ENCODE measurements at regions not wholly inside any gene's neighbourhood (a gene's known extent, or its start where the extent isn't known, plus 50 kb on each side); places are given as distances from the start of the nearest gene placed in this dataset.
A peak's percentile ranks its signal among the peaks of the same experiment; 100 is the strongest.

- no peaks in the 10 kb centered on the region for H3K9me3 ChIP-seq
- ChIA-PET POLR2A (no interaction called here), CTCF (no interaction called here)
- no peaks in the 10 kb centered on the region for H3K27me3 ChIP-seq (replicated peaks; ENCODE audit: control insufficient read depth, insufficient read depth, low read length)
- intact Hi-C loops (cut with micrococcal nuclease; ENCODE audit: unreplicated experiment), result no loop called here
- no peaks in the 10 kb centered on the region for H3K4me1 ChIP-seq
- DNase-seq, result no peak
- no peaks in the 10 kb centered on the region for H3K36me3 ChIP-seq (ENCODE audit: control insufficient read depth, insufficient read depth, low read length)
- Mint-ChIP-seq H3K4me3 (ENCODE audit: unreplicated experiment) (no peak overlapping the region), H3K27ac (ENCODE audit: unreplicated experiment) (no peak overlapping the region), H3K9me3 (ENCODE audit: unreplicated experiment) (no peaks in the 10 kb centered on the region), H3K36me3 (ENCODE audit: insufficient read depth, unreplicated experiment) (no peaks in the 10 kb centered on the region), H3K4me1 (ENCODE audit: low read depth, unreplicated experiment) (no peaks in the 10 kb centered on the region), H3K27me3 (ENCODE audit: insufficient read depth, unreplicated experiment) (peaks cover 12% of the 10 kb centered on the region)
- BruUV-seq (replicated peaks), result no TSS peak
- no peak overlapping the region for H3K4me3 ChIP-seq (ENCODE audit: low read depth, low read length)
- no peak for TF ChIP-seq CTCF (IDR thresholded peaks at IDR 0.05; ENCODE audit: insufficient read depth in 1 of 2, low read depth in 1 of 2, low read length in 1 of 2, severe bottlenecking in 1 of 2, unreplicated experiment in 1 of 2)
These were observed 140.6 kb upstream of the CTBP2 start for GRCh38 chr10:125300937-125301336.

DNA sequence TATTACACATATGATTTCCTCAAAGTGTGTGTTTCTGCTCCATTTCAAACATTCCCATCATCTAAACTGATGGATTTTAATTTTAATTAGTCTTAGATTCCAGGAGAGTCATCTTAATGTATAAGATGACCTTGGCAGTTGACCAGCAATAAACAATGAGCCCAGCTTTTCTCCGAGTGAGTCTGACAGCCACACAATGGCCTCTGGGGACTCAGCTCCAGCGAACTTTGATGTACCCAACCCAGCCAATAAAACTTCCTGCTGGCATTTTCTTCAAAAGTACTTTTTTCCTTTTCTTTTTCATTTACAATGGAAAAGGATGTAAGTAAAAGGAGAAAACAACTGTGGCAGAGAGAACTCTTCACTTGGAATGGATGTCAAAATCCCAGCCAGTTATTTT lies 139.1 kb upstream of the CTBP2 start:
- no peaks in the 10 kb centered on the region for H3K36me3 ChIP-seq (ENCODE audit: control insufficient read depth, insufficient read depth, low read length)
- POLR2A ChIA-PET, result no interaction called here
- Mint-ChIP-seq H3K4me1 (ENCODE audit: low read depth, unreplicated experiment) (no peaks in the 10 kb centered on the region), H3K36me3 (ENCODE audit: insufficient read depth, unreplicated experiment) (no peaks in the 10 kb centered on the region), H3K27me3 (ENCODE audit: insufficient read depth, unreplicated experiment) (peaks cover 12% of the 10 kb centered on the region), H3K27ac (ENCODE audit: unreplicated experiment) (no peak overlapping the region), H3K4me3 (ENCODE audit: unreplicated experiment) (no peak overlapping the region), H3K9me3 (ENCODE audit: unreplicated experiment) (no peaks in the 10 kb centered on the region)
- no peaks in the 10 kb centered on the region for H3K9me3 ChIP-seq
- no peak for DNase-seq
- no peaks in the 10 kb centered on the region for H3K4me1 ChIP-seq
- intact Hi-C loops (cut with micrococcal nuclease; ENCODE audit: unreplicated experiment), result no loop called here
- BruUV-seq (replicated peaks), result no TSS peak
- H3K27me3 ChIP-seq (replicated peaks; ENCODE audit: control insufficient read depth, insufficient read depth, low read length), result no peaks in the 10 kb centered on the region
- CTCF ChIA-PET, result no interaction called here
- TF ChIP-seq CTCF (IDR thresholded peaks at IDR 0.05; ENCODE audit: insufficient read depth in 1 of 2, low read depth in 1 of 2, low read length in 1 of 2, severe bottlenecking in 1 of 2, unreplicated experiment in 1 of 2), result no peak
- H3K4me3 ChIP-seq (ENCODE audit: low read depth, low read length), result no peak overlapping the region

DNA sequence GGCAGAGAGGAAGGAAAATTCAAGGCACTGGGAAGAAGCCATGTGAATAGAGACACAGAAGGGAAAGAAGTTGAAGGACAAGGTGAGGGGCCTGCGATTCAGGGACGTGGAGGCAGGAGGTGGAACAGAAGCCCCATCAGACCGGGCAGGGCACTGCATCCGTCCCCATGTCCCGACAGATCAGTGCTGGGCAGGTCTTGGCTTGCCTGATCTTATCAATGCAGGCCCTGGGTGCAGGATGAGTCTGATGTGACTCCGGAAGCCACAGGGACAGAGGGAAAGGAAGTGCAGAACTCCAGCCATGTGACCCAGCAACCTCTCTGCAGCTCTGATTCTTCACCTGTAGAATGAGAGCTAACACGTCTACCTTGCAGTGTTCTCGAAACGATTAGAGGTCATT lies 136.2 kb upstream of the CTBP2 start:
- Mint-ChIP-seq H3K27ac (ENCODE audit: unreplicated experiment) (no peak overlapping the region), H3K27me3 (ENCODE audit: insufficient read depth, unreplicated experiment) (peaks cover 4% of the 10 kb centered on the region), H3K4me1 (ENCODE audit: low read depth, unreplicated experiment) (no peaks in the 10 kb centered on the region), H3K36me3 (ENCODE audit: insufficient read depth, unreplicated experiment) (no peaks in the 10 kb centered on the region), H3K9me3 (ENCODE audit: unreplicated experiment) (no peaks in the 10 kb centered on the region), H3K4me3 (ENCODE audit: unreplicated experiment) (no peak overlapping the region)
- TF ChIP-seq CTCF (IDR thresholded peaks at IDR 0.05; ENCODE audit: insufficient read depth in 1 of 2, low read depth in 1 of 2, low read length in 1 of 2, severe bottlenecking in 1 of 2, unreplicated experiment in 1 of 2), result no peak
- peak in 1 of 2 experiments; percentile 41 for DNase-seq
- ChIA-PET POLR2A (no interaction called here), CTCF (no interaction called here)
- H3K4me1 ChIP-seq, result no peaks in the 10 kb centered on the region
- no peaks in the 10 kb centered on the region for H3K9me3 ChIP-seq
- no peak overlapping the region for H3K4me3 ChIP-seq (ENCODE audit: low read depth, low read length)
- no peaks in the 10 kb centered on the region for H3K27me3 ChIP-seq (replicated peaks; ENCODE audit: control insufficient read depth, insufficient read depth, low read length)
- intact Hi-C loops (cut with micrococcal nuclease; ENCODE audit: unreplicated experiment), result no loop called here
- no peaks in the 10 kb centered on the region for H3K36me3 ChIP-seq (ENCODE audit: control insufficient read depth, insufficient read depth, low read length)
- BruUV-seq (replicated peaks), result no TSS peak
